Gastrocnemius medialis (tissue), 4 donors: ENCODE measurements at regions not wholly inside any gene's neighbourhood (a gene's known extent, or its start where the extent isn't known, plus 50 kb on each side); places are given as distances from the start of the nearest gene placed in this dataset.

Source experiments
- ATAC-seq, 2 donors: fragments of 150-250 bp; one replicate each; pipeline ENCODE4 v1.9.1; 2016
- DNase-seq, 2 donors: peaks; one replicate each; pipeline ENCODE4 v3.0.0-alpha.2; 2019
- H3K27ac ChIP-seq, 4 donors: fragments of 200-600 bp; sonication (generic); 1 replicate in 1 of 4; 2 replicates in 3 of 4; pipeline ENCODE4 v1.5.1; 2016 to 2018; ENCODE audit warnings: mild to moderate bottlenecking in 2 of 4, moderate library complexity in 1 of 4
- H3K27me3 ChIP-seq, 3 donors: fragments of 200-600 bp; sonication (generic) in 2 of 3; 1 replicate in 1 of 3; 2 replicates in 2 of 3; pipeline versions ENCODE4 v1.5.1 to v1.6.0; 2016 to 2019; ENCODE audit warnings: mild to moderate bottlenecking in 1 of 3, moderate library complexity in 1 of 3
- H3K36me3 ChIP-seq, 2 donors: fragments of 200-600 bp; sonication (generic) in 1 of 2; one replicate each; pipeline ENCODE4 v1.5.1; 2017 to 2018
- H3K4me1 ChIP-seq, 2 donors: fragments of 200-600 bp; sonication (generic) in 1 of 2; one replicate each; pipeline ENCODE4 v1.5.1; 2016 to 2017; ENCODE audit warnings: mild to moderate bottlenecking in 2 of 2
- H3K4me3 ChIP-seq, 4 donors: fragments of 200-600 bp; sonication (generic) in 3 of 4; 1 replicate in 1 of 4; 2 replicates in 3 of 4; pipeline ENCODE4 v1.5.1; 2016 to 2019; ENCODE audit warnings: mild to moderate bottlenecking in 2 of 4
- H3K9me3 ChIP-seq, 3 donors: fragments of 200-600 bp; sonication (generic) in 2 of 3; 1 replicate in 1 of 3; 2 replicates in 2 of 3; pipeline ENCODE4 v1.5.1; 2016 to 2019
- POLR2A ChIP-seq, 2 donors: fragments of 450-650 bp; IDR thresholded peaks; one replicate each; pipeline ENCODE4 v1.6.1; 2017; ENCODE audit warnings: antibody characterized with exemption in 2 of 2, mild to moderate bottlenecking in 2 of 2, moderate library complexity in 2 of 2
- in situ Hi-C, 4 donors: fragments of 200-750 bp; cut with MboI; loops; one replicate each; pipeline versions ENCODE4 v1.15.0 to v1.8.0; 2017; ENCODE audit warnings: low sequenced_read_pairs in 4 of 4
- intact Hi-C: fragments of 100-400 bp; cut with DNase I; formaldehyde crosslinking; loops from one replicate; pipeline ENCODE4 v1.15.1; 2023; ENCODE audit warnings: low total_unique reads
- TF ChIP-seq, protein P1 (sequence below), 5 experiments: fragments of 450-650 bp in 3 of 5; fragments of 200-600 bp in 2 of 5; sonication (generic) in 2 of 5; IDR thresholded peaks in 4 of 5; conservative IDR thresholded peaks in 1 of 5; 1 replicate in 4 of 5; 2 replicates in 1 of 5; pipeline ENCODE4 v1.5.1; 2016 to 2019; ENCODE audit warnings: antibody characterized with exemption in 5 of 5, mild to moderate bottlenecking in 3 of 5, moderate library complexity in 3 of 5

DNA sequence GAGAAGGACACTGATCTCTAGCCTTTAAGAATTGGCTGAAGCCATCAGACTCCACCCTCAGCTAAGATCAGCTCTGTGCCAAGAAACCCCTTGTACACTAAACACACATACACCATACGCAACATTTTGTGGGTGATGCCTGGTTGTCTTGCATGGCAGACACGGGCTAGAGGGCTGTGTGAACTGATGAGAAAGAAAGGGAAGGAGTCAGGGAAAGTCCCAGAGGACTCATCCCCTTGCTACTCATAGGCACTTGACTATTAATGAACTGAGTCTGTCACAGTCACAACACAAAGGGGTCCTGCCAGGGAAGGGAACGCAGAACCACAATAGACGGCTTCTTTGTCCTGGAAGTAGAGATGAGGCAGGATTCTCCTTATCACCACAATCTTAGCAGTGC, 80.8 kb downstream of the EMP1 start:
- Histone ChIP-seq H3K27ac (no peak overlapping the region), H3K27me3 (no peaks in the 10 kb centered on the region), H3K9me3 (no peaks in the 10 kb centered on the region), H3K4me3 (no peak overlapping the region), H3K4me1 (no peaks in the 10 kb centered on the region), H3K36me3 (no peaks in the 10 kb centered on the region)
- ATAC-seq = no peak
- intact Hi-C loops = loop anchor here (10.0 kb wide), 3 partner anchors 128 to 388 kb away; no protein-coding TSS in a partner anchor
- TF ChIP-seq, protein P1, sequence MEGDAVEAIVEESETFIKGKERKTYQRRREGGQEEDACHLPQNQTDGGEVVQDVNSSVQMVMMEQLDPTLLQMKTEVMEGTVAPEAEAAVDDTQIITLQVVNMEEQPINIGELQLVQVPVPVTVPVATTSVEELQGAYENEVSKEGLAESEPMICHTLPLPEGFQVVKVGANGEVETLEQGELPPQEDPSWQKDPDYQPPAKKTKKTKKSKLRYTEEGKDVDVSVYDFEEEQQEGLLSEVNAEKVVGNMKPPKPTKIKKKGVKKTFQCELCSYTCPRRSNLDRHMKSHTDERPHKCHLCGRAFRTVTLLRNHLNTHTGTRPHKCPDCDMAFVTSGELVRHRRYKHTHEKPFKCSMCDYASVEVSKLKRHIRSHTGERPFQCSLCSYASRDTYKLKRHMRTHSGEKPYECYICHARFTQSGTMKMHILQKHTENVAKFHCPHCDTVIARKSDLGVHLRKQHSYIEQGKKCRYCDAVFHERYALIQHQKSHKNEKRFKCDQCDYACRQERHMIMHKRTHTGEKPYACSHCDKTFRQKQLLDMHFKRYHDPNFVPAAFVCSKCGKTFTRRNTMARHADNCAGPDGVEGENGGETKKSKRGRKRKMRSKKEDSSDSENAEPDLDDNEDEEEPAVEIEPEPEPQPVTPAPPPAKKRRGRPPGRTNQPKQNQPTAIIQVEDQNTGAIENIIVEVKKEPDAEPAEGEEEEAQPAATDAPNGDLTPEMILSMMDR (IDR thresholded peaks at IDR 0.05 in 4 of 5, conservative IDR thresholded peaks at IDR 0.05 in 1 of 5) = no peak
- no peak for TF ChIP-seq POLR2A (IDR thresholded peaks at IDR 0.05)
- DNase-seq = no peak
- in situ Hi-C loops = loop anchor here in 1 of 4 donors (10.0 to 25.0 kb wide), 2 partner anchors 258 to 885 kb away; no protein-coding TSS in a partner anchor

DNA sequence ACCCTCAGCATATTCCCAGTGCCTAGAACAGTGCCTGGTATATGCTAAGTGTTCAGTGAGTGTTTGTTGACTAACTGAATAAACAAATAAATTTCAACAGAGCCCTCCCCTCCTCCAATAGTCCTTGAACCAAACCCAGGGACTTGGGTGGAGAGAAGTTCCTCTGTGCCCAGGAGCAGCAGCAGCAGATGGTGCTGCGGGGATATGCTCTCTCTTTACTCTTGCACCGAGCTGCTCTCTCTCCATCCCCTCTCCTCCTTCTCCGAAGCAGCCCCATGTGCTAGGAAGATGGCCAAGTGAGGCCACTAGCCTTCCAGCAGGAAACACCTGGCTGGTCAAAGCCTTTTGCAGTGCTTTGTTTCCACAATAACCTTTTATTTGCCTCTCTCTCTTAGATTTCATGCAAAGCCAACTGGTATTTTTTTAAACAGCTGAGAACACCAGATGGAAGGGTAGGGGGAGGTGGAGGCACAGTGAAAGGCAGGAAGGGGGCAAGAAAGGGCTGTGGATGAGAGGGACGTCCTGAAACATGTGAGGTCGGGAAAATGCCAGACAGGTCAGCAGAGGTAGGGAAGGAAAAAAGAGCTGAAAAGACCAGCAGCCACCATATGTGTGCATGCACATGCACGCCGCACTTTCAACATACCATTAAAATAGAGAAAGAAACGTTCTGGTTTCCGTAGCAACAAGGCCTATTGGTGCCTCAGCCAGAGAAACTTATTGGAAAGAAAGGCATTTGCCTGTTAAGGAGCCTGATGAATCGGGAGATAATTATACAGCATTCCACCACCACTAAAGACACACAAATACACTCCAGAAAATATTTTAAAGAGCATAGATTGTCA, 78.9 kb downstream of the EMP1 start:
- Histone ChIP-seq H3K27ac (no peak overlapping the region), H3K4me1 (no peaks in the 10 kb centered on the region), H3K36me3 (no peaks in the 10 kb centered on the region), H3K4me3 (no peak overlapping the region), H3K27me3 (no peaks in the 10 kb centered on the region), H3K9me3 (no peaks in the 10 kb centered on the region)
- TF ChIP-seq, protein P1 (IDR thresholded peaks at IDR 0.05 in 4 of 5, conservative IDR thresholded peaks at IDR 0.05 in 1 of 5) = no peak
- TF ChIP-seq POLR2A (IDR thresholded peaks at IDR 0.05) = no peak
- DNase-seq = no peak
- intact Hi-C loops = loop anchor here (10.0 kb wide), 3 partner anchors 129 to 389 kb away; no protein-coding TSS in a partner anchor
- no peak for ATAC-seq
- in situ Hi-C loops = loop anchor here in 1 of 4 donors (10.0 to 25.0 kb wide), 2 partner anchors 259 to 887 kb away; no protein-coding TSS in a partner anchor

DNA sequence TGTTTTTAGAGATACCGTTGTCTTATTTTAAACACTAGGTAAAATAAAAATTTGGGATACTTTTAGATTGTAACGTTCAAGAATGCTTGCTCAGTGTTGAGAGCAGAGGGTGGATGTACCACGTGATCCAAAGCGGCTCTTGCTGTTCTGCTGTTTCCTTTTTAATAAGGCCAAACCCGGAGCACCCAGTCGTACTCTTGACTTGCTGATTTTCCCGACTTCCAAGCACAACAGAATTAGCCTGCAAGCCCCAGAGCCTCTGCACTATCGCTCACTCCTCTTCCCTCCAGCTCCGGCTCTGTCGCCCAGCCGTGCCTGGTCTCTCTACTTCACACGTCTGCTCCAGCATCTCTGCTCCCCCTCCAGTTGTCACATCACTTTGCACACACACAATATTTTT, 77.3 kb downstream of the EMP1 start:
- intact Hi-C loops = loop anchor here (10.0 kb wide), 3 partner anchors 131 to 391 kb away; no protein-coding TSS in a partner anchor
- H3K36me3 ChIP-seq = no peaks in the 10 kb centered on the region
- in situ Hi-C loops = loop anchor here in 2 of 4 donors (10.0 to 25.0 kb wide), 2 partner anchors 261 to 888 kb away; no protein-coding TSS in a partner anchor
- H3K4me3 ChIP-seq = no peak overlapping the region
- no peaks in the 10 kb centered on the region for H3K9me3 ChIP-seq
- DNase-seq (no peak), ATAC-seq (no peak)
- H3K27me3 ChIP-seq = no peaks in the 10 kb centered on the region
- H3K4me1 ChIP-seq = no peaks in the 10 kb centered on the region
- TF ChIP-seq, protein P1 (IDR thresholded peaks at IDR 0.05 in 4 of 5, conservative IDR thresholded peaks at IDR 0.05 in 1 of 5) = no peak
- TF ChIP-seq POLR2A (IDR thresholded peaks at IDR 0.05) = no peak
- no peak overlapping the region for H3K27ac ChIP-seq

DNA sequence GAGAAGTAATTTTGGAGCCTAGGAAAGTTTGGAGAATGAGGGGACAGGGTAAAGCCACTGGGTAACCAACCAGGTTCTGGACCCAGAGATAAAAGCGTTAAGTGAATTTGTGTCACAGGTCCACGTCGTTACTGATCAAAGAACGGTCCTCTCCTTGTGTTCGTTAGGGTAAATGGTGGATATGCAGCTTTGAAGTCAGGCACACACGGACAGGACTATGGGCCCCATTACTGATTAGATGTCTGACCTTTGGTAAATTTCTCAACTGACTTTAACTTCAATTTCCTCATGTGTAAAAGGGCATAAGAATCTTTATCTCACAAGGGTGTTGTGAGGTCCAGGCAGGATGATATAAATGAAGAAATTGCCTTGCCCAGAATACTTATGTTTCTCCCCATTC, 76.6 kb downstream of the EMP1 start:
- in situ Hi-C loops = loop anchor here in 2 of 4 donors (10.0 to 25.0 kb wide), 2 partner anchors 262 to 889 kb away; no protein-coding TSS in a partner anchor
- no peak for ATAC-seq
- H3K36me3 ChIP-seq = no peaks in the 10 kb centered on the region
- no peaks in the 10 kb centered on the region for H3K27me3 ChIP-seq
- H3K4me1 ChIP-seq = no peaks in the 10 kb centered on the region
- DNase-seq = no peak
- H3K27ac ChIP-seq = no peak overlapping the region
- intact Hi-C loops = loop anchor here (10.0 kb wide), 3 partner anchors 132 to 392 kb away; no protein-coding TSS in a partner anchor
- no peaks in the 10 kb centered on the region for H3K9me3 ChIP-seq
- TF ChIP-seq, protein P1 (IDR thresholded peaks at IDR 0.05 in 4 of 5, conservative IDR thresholded peaks at IDR 0.05 in 1 of 5) = no peak
- no peak for TF ChIP-seq POLR2A (IDR thresholded peaks at IDR 0.05)
- no peak overlapping the region for H3K4me3 ChIP-seq
